Stimulated activated CD4-positive, alpha-beta T cell treated with anti-CD3 and anti-CD28 coated beads, Interleukin-12 subunit alpha, Interleukin-12 subunit beta, amount 100 ng/mL, for 48 hours (primary cell): ENCODE measurements at regions not wholly inside any gene's neighbourhood (a gene's known extent, or its start where the extent isn't known, plus 50 kb on each side); places are given as distances from the start of the nearest gene placed in this dataset.

Experiments
- DNase-seq, 3 donors: peaks; one replicate each; pipeline ENCODE4 v3.0.0-alpha.2; 2020; ENCODE audit warnings: low read depth in 2 of 3, low spot score in 1 of 3

GRCh38 chr18:68469049-68469625 is 245.8 kb downstream of the TMX3 start:
- DNase-seq: no peak

GRCh38 chr18:68467957-68468356 is 247.0 kb downstream of the TMX3 start:
- no peak for DNase-seq

DNA sequence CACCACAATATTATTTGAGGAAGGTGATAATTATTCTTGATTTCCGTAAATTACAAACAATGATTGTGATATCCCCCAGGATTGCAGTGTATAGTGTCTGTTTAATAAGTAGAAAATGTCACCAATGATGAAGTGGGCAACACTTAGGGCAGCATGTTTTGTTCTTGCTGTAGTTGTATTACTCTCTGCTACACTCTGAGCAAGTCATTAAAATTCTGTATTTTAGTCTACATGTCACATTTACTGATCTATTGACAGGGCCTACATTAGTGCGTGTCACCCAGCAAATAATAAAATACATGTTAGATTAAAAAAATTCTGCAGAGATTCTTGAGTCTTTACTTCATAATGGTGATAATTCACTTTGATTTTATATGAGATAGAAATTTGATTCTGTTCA is 247.6 kb downstream of the TMX3 start:
- no peak for DNase-seq

DNA sequence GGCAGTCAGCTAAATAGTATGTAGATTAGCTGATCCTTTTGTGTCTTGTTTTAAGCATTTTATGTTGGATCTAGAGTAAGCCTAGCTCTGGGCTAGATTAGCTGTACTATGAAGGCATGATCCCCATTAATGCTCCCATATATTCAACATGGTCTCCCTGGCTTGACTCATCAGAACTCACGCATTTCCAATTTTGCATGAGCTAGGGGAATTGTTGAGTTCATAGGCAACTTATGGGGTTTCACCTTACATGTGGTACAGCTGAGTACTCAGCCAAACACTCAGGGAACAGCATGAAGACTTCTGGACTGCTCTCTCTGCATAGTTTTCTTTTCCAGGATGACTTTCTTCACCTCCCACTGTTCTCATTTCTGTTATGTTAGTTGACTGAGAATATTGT is 248.2 kb downstream of the TMX3 start:
- no peak for DNase-seq

GRCh38 chr18:68462766-68463165 is 252.1 kb downstream of the TMX3 start:
- no peak for DNase-seq

DNA sequence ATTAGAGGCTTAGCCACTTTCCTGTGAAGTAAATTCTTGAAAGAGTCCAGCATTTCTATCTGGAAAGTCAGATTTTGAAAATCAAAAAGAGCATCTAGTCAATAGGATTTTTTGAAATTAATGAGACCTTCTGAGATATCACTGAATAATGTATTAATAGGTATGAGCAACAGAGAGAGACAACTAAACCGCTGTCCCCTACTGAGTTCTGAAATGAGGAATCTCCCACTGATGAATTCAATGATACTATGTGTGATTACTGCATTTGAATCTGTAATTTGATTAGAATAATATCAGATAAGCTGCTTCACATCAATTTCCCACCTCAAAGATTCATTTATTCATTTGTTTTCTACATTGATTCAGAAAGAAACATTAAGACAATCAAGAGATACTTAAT is 252.8 kb downstream of the TMX3 start:
- DNase-seq: no peak

- no peak for DNase-seq
Measured at GRCh38 chr18:68461481-68462018, 253.4 kb downstream of the TMX3 start.

DNA sequence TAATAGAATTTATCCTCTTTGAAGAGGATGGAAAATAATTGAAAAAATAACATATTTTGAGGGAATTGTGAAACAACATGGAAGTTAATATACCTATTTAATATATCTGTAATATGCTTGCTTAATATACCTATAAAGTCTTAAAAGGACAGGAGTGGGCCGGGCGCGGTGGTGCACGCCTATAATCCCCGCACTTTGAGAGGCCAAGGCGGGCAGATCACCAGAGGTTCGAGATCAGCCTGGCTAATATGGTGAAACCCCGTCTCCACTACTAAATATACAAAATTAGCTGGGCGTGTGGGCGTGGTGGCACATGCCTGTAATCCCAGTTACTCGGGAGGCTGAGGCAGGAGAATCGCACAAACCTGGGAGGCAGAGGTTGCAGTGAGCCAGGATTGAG is 254.9 kb downstream of the TMX3 start:
- no peak for DNase-seq

DNA sequence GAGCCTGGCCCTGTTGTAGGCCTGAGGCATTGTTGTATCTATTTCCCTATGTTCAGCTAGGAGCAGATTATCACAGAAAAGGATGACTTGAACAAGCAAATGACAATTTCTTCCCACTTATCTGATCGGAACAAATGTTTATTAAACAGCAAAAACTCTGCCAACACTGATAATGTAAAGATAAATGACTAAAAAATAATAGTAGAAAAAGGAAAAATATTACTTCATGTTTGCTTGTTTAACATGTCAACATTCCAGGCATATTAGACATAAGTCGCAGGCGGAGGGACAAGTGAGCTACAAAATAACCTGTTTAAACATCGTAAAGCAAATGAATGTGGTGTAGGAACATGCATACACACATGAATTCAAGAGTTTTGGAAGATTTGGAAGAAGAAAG is 257.9 kb downstream of the TMX3 start:
- no peak for DNase-seq

- no peak for DNase-seq
Measured at GRCh38 chr18:68455229-68455603, 259.7 kb downstream of the TMX3 start.

DNA sequence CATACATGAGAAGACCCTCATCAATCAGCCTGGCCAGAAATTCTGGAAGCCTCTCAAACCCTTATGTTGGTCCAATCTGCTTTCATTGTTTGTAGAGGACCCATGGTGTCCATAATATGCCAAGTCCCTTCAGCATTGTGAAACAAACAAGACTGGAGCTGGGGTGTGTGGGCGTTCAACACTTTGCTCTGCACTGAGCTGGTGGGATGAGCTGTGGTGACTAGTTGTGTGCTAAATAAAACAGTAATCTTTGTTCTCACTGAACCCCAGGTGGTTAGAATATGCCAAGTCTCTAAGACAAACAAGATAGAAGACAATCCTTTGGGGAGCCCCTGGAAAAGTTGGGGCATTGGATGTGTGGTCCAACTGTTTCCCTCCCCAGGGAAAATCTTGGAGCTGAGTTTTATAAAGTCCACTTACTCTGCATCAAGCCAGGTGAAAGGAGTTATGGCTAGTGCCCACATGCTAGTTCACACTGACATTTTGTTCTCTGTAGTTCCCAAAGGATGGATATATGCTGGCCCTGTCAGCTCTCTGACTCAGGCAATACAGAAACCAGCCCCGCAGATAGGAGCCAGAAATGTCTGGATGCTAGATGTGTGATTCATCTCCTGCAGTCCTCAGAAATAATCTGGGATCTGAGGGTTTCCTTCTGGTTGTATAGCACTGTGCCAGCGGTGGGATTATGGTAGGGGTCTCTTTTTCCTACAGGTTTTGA is 260.2 kb downstream of the TMX3 start:
- DNase-seq: no peak

- DNase-seq: no peak
Measured at GRCh38 chr18:68449292-68449691, 265.6 kb downstream of the TMX3 start.

- no peak for DNase-seq
Measured at GRCh38 chr18:68448736-68449135, 266.2 kb downstream of the TMX3 start.

DNA sequence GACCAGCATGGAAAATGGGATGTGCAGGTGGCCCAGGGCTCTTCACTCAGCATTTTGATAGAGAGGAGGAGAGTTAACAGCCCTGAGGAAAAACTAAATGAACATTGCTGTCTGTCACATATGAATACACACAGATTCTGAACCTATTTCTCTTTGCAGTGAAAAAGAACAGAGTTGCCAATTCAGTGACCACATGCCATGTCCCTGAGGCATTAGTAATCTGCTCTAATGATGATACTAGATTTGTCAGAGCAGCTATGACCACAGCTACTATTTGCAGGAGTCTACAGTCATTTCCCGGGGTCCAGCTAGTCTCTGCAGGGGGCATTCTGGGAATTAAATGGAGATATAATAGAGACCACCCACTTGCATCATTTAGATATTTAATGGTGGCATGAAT is 267.6 kb downstream of the TMX3 start:
- no peak for DNase-seq

DNA sequence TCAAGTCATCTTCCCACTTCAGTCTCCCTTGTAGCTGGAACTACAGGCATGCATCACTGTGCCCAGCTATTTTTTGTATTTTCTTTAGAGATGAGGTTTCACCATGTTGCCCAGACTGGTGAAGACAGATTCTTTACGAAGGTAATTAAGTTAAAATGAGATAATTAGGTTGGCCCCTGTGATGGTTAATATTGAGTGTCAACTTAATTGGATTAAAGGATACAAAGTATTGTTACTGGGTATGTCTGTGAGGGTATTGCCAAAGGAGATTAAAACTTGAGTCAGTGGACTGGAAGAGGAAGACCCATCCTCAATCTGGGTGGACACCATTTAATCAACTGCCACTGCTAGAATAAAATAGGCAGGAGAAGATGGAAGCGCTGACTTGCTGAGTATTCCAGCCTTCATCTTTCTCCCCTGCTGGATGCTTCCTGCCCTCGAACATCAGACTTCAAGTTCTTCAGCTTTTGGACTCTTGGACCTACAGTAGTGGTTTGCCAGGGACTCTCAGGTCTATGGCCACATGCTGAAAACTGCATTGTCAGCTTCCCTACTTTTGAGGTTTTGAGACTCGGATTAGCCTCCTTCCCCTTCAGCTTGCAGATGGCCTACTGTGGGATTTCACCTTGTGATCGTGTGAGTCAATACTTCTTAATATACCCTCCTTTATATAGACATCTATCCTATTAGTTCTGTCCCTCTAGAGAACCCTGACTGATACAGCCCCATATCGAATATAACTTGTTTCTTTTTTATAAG is 269.1 kb downstream of the TMX3 start:
- no peak for DNase-seq

GRCh38 chr18:68445136-68445535 is 269.8 kb downstream of the TMX3 start:
- DNase-seq: no peak

DNA sequence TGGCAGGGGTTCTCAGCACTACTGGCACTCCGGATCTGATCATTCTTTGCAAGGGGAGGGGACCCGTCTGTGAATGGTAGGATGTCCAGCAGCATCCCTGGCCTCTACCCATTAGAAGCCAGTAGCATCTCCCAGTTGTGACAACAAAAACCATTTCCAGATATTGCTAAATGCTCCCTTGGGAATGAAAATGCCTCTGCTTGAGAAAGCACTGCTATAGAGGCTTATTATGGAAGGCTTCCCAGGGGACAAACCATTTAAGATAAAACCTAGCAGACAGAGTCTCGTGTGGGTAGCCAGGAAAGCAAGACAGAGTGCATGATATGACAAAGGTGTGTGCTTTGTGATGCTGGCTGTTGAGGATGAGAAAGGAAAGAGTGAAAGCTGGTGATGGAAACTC is 273.7 kb downstream of the TMX3 start:
- DNase-seq: no peak

DNA sequence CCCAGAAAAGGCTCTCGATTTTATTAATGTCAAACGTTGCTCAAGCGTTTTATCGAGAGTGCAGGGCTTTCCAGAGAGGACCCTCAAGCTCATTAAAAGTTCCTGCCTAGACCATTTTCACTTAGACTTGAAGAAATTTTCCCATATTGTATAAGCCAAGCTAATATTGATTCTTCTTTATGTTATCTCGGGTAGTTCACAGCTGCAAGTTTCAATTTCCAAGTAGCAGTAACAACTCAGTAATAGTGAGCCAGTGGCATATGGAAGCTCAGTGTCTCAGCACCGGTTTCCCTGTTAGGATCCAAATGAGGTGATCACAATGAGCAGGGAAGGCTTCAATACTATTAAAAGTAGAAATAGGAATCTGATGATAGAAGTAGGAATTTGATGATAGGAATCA is 274.5 kb downstream of the TMX3 start:
- DNase-seq: no peak

GRCh38 chr18:68439642-68440041 is 275.3 kb downstream of the TMX3 start:
- DNase-seq: no peak

DNA sequence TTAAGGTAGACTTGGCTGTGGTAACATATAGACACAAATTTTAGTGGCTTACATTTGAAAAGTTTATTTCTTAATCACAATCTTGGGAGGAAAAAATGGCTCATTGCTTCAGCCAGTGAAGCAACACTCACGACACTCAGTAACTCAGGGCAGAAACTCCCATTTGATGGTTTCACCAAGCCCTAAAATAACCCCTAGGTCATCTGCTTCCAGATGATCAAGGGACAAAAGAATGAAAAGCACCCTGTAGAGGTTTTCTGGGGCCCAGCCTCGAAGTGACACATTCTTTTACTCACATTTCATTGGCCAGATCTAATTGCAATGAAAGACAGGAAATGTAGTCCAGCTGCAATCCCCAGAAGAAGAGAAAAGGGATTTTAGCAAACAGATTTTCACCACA is 275.9 kb downstream of the TMX3 start:
- DNase-seq: no peak

GRCh38 chr18:68438536-68438935 is 276.4 kb downstream of the TMX3 start:
- DNase-seq: no peak

GRCh38 chr18:68436485-68436884 is 278.4 kb downstream of the TMX3 start:
- DNase-seq: no peak
